Right lung (tissue), 2 donors: ENCODE measurements at regions not wholly inside any gene's neighbourhood (a gene's known extent, or its start where the extent isn't known, plus 50 kb on each side); places are given as distances from the start of the nearest gene placed in this dataset.

Experiments used
- DNase-seq, 2 donors: peaks; one replicate each; pipeline ENCODE4 v3.0.0-alpha.2; 2013

DNA sequence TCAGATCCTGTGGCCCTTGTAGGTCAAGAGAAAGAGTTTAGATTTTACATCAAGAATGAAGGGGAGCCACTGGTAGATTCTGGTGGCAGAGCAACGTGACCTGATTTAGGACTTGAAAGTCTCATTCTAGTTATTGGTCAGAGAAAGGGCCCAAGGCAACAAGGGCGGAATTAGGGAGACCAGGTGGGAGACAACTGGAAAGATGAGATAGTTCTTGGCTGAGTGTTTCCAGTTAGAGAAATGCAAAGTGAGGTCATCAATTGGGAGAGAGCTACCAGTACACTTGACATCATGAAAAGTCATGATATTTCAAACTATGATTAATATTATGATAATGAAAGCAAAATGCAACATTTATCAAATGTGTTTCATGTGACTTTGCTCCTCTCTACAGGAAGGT is 147.2 kb upstream of the FAM20A start:
- no peak for DNase-seq

DNA sequence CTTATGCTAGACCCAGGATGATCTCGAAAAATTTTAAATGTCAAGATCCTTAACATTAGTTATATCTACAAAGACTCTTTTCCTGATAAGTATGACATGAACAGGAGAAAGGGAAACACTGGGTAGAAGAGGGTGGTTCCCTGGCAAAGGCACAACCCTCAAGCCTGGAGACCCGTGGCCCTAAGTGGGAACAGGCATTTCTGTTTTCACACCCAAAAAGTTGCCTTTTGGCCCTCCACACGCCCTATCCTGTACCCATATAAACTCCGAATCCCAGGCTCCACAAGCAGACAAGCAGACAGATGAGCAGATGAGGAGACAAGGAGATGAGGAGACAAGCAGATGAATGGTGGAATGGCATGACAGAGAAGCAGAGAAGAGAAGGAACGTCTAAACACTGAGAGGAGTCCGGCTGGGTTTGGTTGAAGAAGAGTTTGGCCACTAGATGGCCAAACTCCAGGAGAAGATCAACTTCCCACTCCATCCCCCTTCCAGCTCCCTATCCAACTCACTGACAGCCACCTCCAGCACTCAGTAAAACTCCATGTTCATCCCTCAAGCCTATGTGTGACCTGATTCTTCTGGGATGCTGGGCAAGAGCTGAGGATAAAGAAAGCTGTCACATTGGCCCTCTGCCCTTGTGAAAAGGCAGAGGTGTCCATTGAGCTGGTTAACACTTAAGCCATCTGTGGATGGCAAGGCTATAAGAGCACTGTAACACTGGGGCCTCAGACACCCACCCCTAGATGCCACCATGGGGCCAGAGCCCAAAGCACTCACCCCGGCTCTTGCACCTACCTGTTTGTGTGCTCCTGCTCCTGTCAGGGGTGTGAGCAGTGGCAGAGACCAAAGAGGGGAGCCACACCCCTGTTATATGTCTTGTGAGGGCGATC is 139.6 kb upstream of the FAM20A start:
- no peak for DNase-seq

DNA sequence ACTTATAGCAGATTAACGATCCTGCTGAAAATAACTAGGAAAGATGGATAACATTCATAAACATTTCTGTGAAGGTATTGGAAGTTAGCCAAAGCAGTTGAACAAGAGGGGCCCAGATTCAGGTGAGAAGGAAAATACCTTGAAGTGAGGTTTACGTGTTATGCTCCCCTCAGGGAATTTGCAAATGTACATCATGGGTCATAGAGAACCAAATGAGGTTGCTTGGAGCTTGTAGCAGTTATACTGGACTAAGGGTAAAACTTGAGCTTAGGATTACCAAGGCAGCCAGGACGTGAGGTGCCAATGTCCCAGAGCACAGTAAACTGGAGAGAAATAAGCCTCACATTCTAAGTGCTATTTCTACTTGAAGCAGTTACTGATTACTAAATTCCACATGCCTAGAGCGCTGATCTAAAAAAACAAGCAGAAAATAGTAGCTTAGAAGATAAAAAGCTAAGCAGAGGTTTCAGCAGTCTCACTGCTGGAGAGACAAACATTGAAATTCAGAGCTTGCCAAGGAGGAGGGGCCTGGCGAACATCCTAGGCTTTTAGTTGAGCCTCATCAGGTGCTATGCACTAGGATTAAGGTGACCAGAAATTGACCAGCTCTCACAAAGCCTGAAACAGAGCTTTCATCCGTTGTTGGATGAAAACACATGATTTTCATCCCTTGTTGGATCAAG is 136.7 kb upstream of the FAM20A start:
- DNase-seq, result no peak

DNA sequence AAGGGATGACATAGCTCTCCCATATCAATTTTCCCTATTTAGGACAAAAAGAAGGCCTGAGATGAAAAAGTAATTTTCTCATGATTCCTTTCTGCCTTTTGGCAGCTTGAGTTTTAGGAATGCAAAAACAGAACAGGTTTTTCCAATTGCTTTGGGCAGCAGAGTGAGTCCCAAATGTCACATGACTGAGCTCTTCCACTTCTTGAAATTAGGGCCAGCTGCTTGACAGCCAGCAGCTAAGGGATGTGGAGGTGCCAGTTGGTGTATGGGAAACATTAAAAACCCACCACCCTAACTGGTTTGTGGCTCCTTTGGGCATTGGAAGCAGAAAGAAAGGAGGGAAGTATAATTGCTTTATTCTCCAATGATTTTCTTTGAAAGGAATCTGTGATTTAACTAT is 133.8 kb upstream of the FAM20A start:
- DNase-seq, result no peak

DNA sequence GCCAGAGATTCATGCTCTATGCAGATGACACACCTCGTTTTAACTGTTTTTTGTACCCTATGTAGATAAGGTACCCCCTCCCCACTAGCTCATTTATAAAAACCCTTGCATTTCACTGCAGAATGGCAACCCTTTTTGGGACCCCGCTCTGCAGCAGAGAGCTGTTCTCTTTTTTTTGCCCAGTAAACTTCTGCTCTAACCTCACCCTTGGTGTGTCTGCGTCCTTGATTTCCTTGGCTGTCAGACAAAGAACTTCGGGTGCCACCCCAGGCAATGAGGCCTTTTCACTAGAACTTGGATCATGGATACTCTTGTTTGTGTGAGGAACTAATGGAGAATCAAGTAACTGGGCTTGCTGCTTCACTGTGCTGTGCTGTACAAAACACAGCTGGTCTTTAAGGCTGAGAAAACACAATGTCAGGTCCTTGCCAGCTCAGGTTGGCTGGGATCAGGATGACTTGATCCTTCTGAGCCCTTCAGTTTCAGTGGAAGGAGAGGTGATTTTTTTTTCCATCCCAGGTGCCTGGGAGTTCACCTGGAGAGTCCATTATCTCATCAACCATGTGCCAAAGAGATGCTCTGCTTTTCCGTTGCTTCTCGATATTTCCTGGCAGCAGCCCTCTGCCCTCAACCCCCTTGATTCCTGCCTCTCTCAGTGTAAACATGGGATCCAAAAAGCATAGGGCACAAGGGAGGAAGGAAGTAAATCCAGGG is 133.2 kb upstream of the FAM20A start:
- no peak for DNase-seq

DNA sequence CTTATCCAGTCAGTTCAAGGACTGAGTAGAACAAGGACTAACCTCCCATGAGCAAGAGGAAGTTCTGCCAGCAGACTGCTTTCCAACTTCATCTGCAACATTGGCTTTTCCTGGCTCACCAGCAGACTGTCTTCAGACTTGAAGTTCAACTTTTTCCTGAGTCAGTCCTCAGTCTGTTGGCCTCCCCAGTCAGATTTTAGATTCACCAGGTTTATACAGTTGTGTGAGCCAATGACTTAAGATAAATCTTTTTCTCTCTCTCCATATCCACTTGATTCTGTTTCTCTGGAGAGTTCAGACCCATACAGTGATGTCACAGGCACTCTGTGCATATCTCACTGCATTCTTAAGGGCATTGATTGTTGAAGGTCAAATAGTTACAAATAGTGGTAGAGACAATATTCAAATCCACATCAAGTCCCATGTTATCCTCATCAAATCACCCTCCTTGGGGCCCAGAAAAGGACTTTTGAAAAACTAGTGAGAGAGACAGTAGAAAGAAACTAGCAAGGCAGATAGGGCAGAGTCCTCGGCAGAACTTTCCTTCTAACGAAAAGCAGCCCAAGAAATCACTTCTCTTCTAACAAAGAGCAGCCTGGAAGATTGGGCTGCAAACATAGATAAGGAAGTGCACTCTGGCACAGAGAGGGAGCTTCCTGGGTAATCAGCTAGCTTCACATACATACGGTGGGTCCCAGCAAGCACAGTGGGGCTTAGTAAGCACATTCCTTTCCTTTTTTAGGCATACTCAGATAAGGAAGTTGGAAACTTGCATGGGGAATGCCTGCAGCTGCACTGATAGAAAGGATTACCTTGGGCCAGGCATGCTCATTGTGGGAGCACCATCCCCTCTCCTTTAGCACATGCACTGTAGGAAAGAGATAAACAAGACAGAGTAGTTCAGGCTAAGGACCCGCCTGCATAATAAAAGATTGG is 132.3 kb upstream of the FAM20A start:
- no peak for DNase-seq

DNA sequence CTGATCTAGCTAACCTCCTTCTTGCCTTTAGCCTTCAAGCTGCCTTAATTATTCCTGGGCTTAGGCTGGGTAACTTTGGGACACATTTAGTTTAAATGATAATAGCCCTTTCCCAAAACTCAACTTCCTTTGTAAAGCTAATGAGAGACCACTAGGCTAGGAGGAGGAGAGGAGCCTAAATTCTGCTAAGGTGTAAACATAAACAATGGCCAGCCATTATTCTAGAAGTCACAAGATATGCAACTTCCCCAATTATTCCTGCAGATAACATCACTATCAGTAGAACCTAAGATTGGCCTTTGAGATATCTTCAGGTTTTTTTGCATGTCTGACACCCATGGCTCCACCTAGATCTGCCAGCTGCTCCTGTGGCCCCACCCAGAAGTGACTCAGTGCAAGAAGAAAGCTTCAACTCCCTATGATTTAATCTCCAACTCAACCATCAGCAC is 131.2 kb upstream of the FAM20A start:
- no peak for DNase-seq

DNA sequence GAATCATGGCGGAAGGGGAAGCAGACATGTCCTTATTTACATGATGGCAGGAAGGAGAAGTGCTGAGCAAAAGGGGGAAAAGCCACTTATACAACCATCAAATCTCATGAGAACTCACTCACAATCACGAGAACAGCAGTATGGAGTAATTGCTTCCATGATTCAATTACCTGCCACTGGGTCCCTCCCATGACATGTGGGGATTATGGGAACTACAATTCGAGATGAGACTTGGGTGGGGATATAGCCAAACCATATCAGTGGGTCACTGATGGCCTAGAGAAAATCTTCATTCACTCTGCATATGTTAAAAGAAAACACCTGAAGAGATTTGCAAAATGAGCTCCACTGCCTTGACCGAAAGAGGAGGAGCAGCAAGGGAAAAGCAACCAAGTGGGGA is 130.3 kb upstream of the FAM20A start:
- no peak for DNase-seq

DNA sequence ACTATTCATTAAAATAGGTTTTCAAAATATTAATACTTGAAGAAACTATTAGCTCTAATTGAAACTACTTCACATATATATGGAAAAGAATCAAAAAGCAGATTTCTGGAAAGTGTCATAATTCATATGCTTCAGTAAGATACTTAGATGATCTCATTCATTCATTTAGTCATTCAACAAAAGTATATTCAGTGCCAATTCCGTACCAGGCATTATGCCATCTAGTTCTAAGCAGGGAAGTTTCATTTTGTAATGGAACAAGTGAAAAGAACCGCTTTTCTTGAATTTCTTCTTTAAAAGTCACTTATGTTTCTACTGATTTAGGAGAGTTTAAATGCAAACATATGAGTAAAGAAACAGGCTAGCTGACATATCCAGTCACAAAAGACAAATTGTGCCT is 118.3 kb upstream of the FAM20A start:
- DNase-seq, result no peak

DNA sequence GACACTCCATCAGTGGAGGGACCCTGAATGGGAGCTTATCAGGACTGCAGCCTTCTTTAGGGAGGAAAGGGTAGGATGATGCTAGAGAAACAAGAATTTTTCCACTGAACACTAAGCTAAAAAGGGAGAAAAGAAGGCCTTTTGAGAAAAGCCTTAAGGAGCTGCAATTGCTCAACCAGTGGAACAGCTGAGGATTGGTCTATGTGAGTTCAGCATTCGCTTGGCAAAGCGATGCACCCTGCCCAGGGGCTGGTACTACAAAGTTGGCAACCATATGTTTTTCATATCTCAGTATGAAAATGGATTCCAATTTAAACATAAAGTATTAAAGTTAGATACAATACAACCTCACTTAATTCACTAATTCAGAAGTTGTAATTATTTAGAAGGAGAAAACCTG is 117.8 kb upstream of the FAM20A start:
- no peak for DNase-seq

DNA sequence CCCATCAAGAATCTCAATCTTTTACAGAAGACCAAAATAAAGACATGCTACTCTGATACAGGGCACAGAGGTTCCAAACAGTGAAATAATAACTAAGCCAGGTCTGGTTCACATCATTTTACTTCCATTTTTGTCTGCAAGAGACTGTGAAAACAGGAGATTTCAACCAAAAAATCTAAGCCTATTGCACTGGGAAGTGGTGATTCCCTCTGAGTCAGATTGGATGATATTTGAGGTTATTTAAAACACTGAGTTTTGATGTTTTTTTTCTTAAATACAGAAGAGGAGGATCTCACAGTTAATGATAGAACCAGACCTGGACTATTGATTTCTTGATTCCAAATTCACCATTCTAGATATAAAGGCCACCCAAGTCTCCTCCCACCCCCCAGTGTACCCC is 117.3 kb upstream of the FAM20A start:
- no peak for DNase-seq

DNA sequence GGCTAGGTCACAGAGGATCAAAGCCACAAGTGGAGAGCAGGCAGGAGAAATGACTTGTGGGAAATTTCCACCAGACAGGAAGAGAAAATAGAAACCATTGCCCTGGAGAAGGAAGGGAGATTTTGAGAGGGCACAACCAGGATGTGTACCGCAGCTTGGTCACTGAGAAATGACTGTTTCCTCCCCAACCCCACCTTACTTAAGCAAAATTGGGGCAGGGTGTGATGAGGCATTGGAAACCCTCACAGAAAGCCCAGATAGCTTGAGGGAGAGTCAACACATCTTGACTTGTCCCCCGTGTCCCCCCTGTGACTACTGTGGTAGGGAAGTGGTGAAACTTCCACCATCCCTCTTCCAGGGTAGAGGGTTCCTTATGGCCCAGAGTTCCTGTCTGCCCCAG is 113.5 kb upstream of the FAM20A start:
- no peak for DNase-seq

DNA sequence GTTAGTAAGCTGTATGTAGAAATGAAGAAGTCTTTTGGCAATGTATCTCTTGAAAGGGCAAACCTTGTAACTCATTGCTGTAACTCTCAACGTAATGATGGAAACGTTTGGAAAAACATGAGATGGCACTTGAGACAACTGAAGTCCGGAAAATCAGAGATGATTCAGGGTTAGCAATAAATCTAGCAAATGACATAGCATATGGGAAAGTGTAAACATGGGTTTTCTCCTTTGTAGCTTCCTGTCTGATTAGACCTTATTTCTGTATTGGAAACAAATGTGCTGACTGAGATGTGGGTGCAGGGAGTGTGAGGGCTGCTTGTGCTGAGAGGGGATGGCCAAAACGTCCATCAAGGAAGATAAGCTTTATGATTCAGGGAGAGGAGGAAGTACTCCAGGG is 110.7 kb upstream of the FAM20A start:
- DNase-seq, result no peak

DNA sequence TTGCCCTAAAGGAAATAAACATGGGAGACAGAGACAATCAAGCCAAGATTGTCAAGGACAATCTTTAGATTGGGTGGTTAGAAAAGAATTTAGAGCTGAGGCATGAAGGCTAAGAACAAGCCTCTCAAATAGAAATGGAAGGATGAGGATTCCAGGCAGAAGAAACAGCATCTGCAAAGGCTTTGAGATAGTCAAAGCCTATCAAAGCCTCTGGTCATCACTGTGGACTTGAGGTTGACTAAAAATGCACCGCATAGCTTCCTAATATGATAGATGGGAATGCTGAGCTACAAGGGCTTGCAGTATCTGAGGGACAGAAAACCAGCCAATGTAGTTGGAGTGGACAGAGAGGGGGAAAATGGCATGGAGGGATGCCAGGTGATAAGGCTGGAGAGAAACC is 109.8 kb upstream of the FAM20A start:
- DNase-seq, result no peak

DNA sequence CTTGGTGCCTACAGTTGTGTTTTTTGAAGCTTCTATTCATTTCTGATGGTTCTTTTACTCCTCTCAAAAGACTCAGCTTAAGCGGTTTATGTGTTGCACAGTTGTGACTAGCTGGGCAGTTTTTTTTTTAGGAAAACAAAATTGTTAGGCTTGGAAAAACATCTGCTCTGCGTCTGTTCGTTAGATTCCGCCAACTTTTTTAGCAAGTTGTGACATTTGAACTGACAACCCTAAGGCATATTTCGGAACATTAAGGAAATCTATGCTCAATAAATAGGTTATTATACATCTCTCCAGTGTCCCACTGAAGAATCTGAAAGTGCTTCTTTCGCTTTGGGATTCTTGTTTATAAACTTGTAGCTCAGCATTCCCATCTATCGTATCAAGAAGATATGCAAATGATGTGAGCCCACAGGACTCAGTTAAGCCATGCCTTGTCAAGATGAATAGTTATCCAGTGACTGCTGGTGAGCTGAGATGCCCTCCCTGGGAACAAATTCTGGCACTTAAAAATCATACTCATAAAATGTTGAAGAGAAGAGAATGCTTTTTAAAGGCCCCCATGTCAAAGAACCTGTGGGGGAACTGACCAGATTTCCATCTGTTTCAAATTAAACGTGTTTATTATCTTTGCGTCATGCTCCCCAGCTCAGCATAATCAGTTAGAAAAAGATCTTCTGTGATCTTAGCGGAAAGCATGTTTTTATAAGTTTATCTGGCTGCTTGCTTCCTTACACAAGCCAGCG is 109.0 kb upstream of the FAM20A start:
- peak in 1 of 2 donors; percentile 22 for DNase-seq

DNA sequence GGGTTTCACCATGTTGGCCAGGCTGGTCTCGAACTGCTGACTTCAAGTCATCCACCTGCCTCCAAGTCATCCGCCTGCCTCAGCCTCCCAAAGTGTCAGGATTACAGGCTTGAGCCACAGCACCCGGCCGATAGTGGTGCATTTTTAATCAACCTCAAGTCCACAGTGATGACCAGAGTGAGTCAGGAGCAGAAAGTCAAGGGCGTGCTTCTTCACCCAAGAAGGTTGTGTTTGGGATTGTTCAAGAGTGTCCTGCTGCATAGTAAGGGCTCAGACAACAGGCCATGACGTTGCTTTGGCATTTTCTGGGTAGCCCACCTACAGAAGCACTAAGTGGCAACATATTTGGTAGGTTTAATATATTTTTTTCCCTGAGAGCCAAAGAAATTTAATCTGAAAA is 108.3 kb upstream of the FAM20A start:
- no peak for DNase-seq

DNA sequence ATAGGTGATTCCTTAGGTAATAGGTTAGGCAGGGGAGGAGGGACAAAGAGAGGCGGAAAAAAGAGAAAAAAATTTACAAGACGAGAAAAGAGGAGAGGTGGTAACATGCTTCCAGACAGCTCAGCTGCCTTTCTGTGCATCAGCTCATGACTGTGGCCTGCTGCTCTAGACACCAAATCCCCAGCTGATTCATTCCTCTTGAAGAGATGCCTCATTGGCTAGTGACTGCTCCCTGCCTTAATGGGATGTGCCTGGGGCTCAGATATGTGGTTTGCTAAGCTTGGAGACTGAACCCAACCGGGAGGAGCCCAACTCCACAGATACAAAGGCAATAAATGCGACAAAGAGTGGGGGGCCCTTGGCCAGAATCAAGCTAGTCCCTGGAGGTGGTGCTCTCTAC is 105.9 kb upstream of the FAM20A start:
- no peak for DNase-seq

DNA sequence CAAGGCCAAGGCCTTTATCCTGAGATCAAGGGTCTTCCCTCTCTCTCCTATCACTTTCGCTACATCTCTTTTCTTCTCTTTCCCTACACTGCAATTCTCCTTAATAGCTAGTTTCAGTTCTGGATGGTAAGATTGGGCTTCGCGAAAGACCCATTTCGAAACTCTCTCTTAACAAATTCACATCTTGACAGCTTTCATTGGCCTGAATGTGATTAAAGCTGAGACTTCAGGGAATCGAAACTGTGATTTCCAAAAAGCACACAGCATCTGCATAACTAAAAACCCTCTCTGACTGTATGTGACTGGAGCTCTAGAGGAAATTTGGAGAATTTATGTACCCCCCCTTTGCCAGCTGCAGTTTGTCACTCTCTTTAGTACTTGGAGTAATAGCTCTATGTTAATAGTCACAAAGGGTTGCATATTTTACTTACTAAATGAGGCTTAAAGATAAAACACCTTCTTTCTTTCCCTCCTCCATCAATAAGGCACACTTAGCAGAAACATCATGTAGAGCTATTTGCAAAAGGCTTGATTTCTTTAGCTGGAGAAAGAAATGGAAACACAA is 105.3 kb upstream of the FAM20A start:
- no peak for DNase-seq

DNA sequence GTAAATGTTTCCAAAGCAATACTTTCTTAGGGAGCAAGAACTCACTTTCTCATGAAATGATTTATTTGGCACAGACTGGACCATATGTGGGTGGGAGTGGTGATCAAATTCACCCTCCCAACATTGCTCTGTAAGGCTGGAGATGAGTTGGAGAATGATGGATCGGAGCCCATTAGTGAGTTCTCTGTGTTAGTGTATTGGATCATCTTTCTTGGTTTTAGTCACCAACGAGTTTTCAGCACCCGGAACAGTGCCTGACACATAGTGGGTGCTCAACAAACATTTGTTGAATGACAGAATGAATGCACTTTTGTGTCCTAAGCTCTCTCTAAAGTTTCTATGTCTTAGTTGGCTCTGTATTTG is 104.5 kb upstream of the FAM20A start:
- DNase-seq, result no peak

DNA sequence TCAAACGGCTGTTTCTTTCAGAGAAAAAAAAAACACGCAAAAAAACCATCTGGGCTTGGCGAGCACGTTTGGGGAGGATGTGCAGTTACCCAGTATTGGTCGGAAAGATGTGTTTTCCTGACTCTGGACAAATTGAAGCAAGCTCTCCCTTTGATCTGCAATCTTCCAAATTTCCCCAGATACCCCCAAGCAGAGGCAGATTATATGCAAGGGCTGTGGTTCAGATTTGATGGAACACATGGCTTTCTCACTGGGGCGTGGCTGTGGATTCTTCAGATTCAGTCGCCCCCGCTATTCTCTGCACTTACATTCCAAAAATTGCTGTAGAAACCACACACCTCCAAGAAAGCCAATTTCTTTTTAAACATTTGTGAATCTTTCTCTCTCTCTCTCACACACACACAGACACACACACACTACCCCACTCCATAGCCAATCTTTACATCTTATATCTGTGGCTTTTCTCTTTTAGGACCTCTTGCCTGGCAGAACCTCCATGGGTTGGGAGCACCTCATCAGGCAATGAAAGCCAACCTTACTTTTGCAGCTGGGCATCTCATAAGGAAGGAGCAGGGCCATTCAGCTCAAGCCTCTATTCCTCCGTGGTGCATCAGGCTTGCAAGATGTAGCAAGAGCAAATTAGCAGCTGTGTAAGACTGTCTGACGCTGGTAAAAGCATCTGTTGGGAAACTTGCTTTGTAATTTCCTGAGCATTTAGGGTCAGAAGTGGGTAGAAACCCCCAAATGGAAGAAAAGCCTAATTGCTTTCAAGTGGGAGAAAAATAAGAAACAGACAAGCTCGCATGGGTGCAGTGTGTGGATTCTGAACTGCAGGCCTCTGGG is 103.9 kb upstream of the FAM20A start:
- no peak for DNase-seq
